ENCODE measurements at regions not wholly inside any gene's neighbourhood (a gene's known extent, or its start where the extent isn't known, plus 50 kb on each side); places are given as distances from the start of the nearest gene placed in this dataset.
A peak's percentile ranks its signal among the peaks of the same experiment; 100 is the strongest.

DNA sequence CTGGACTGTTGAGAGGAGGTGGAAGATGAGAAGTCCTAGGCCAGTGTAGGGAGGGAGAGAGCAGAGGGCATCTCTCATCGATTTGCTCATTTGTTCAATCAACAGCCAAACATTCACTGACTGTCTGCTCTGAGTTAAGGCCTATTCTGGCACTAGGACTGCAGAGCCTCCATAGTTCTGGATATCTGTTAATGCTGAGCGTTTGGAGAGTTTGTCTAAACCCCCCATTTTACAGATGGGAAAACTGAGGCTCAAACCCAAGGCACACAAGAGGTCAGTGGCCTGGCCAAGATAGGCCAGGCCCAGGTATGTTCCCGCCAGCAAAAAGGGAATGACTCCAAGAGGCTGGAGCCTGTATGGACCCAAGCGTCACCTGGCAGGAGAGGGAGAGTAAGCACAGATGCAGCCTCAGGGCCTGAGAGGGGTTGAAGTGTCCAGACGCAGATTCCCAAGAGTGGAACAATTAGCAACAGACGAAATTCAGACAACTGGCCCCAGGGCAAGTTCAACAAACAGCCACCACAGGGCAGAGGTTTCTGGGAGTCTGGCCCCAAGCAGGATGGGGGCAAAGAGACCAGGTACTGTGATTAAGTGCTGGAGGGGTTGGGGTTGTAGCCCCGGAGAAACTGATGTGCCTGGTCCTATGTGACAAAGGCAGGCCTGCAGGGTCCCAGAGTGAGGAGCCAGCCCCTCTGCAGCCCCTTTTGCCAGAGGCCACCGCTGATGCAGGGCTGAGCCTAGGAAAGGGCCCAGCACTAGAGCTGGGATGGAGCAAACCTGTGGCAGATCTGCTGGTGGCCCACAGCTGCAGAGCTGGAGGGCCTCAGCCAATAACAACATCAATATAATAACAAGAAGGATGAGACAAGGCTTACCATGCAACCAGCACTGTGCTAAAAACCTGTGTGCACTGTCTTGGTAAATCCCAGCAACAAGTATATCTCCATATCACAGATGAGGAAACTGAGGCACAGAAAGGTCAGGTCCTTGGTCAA lies 245.1 kb upstream of the TLE3 start:
- DNase-seq: no peak

DNA sequence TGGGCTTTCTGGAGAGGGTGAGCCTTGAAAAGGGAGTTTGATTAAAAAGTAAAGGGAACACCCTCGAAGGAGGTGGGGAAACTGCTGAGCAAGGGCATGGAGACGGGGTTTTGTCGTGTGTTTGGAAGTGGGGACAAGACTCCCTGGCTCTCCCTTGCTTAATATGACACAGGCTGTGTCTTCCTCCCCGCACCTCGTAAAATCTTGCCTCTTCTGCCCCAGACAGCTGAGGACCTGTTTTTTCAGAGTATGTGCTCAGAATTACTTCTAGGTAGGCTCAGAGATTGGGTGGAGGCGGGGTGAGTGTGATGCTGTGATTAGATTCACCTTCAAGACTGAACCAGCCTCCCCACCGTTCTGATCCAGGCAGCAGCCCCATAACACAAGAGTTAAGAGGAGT lies 244.4 kb upstream of the TLE3 start:
- no peak for DNase-seq

GRCh38 chr15:70341566-70341965 lies 243.8 kb upstream of the TLE3 start:
- DNase-seq: no peak

DNA sequence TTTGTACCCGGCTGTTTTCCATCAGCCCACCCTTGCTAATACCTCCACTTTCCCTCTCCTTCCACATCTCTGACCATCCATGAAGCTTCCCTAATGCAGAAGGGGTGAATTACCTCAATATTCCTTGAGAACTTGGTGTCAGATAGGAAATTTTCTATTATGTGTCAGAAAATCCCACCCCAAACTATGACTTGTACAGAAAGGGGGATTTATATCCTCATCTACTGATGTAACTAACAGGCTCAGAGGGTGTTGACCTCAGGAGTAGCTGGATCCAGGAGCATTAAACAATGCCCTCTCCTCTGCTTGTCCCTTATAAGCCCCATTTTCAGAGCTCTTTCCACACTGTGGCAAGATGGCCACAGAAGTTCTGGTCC lies 242.8 kb upstream of the TLE3 start:
- no peak for DNase-seq

- no peak for DNase-seq
Observed at GRCh38 chr15:70339571-70340493, 242.1 kb upstream of the TLE3 start.

DNA sequence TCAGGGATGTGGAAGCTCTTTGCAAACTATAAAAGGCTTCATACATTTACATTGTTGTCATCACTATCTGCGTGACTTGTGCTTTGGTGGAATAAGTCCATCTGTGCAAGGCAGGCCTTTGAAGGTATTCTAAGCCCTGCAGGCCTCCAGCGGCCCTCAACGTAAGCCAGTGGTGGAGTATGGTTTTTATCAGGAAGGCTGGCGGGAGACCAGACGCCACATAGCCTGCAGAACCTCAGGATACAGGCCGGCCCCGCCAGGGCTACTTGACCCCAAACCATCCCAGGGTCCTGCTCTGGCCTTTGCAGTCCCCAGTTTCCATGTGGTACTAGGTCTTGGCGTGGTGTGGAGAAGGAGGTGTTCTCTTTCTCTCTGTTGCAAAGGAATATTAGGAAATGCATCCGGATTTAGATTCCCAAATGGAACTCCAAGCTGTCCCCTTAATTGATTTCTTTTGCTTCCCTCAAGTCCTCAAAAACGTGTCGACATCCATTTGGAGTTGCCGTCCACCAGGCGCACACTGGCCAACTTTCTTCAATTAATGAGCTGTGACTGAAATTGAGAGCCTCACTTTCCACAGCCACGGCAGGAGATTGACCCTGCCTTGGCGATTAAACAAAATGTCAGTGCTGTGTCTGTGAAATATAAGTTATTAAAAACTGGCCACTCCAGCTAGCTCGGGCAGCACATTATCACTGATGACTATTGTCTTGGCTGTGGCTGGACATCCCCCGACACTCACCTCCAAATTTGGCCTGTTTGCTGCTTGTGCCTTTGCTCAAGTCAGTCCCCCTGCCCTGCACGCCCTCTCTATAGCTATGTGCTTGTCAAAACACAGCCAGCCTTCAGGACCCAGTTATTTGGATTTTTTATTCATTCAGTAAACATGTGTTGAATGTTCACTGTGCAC lies 239.8 kb upstream of the TLE3 start:
- no peak for DNase-seq

DNA sequence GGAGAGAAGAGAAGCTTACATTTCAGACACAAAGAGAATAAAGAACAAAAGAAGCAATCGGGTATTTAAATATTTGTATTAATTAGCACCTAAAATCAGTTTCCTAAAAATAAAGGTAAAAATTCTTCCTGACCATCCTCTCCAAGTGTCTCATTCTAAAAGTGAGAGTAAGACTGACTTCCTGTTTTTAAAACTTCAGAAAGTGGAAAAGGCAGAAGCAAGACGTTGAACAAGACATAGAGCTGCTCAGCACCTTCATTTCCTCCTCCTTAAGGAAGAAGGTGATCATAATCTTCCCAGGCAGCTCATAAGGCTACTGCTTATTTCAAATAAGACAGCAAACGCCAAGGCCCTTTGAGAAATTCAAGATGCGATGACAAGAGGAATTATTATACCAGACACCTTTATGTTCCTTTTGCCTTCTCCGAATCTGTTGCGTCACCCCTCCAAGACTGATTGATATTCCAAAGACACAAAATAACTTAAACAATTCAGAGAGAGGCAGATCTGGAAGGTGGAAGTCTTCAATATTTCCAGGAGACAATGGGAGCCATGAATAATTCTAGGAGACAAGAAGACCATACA lies 238.8 kb upstream of the TLE3 start:
- no peak for DNase-seq

DNA sequence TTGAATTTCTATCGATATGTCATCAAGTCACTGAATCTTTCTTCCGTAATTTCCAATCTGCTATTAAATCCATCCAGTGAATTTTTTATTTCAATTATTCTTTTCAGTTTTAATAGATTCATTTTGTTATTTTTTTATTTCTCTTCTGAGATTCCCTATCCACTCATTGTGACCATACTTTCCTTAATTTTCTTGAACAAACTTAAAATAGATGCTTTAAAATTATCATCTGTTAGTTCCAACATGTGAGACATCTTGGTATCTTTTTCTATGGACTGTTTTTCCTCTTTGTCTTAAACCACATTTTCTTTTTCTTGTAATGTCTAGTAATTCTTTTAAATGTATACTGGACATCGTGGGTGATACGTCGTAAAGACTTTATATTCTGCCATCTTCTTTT lies 236.6 kb upstream of the TLE3 start:
- DNase-seq: no peak

DNA sequence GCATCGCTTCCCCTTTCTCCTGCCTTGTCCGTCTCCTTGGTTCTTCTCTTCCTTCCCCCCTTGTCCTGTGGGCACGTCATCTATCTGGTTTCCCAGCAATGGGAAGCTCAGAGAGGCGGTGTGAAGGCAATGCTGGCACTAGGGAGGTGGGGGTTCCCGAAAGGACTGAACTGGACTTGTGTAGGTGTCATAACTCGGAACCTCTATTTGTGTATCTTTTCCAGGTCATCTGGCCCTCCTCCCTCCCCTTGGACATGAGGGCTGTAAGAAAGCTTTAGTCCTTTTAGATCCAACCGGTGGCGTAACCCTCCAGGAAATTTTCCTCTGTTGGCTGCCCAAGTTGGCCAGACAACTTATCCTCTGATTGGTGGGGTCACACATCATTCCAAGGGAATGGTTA lies 231.5 kb upstream of the TLE3 start:
- no peak for DNase-seq

DNA sequence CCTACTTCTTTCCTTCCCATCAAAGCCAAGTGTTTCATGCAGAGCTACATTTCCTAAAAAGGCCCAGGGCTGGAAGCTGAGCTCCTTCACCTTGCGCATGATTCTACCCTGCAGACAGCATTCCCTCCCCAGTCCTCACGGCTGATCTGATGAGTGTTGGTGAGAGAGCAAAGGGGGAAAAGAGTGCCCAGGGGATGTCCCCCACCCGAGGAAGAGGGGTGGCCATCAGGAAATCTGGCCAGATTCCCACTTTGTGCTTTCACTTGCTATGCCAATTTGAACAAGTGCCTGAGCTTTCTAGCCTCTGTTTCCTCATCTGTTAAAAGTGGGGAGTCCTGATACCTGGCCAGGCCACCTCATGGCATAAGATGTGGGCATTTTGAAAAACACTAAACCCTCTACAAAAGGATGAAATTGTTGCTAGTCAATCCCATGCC lies 231.0 kb upstream of the TLE3 start:
- DNase-seq: no peak

- peak; percentile 21 for DNase-seq
Observed at GRCh38 chr15:70327856-70328678, 230.3 kb upstream of the TLE3 start.

GRCh38 chr15:70327328-70327855 lies 229.7 kb upstream of the TLE3 start:
- no peak for DNase-seq

- no peak for DNase-seq
Observed at GRCh38 chr15:70324001-70324974, 226.6 kb upstream of the TLE3 start.

GRCh38 chr15:70323111-70323851 lies 225.6 kb upstream of the TLE3 start:
- DNase-seq: no peak

DNA sequence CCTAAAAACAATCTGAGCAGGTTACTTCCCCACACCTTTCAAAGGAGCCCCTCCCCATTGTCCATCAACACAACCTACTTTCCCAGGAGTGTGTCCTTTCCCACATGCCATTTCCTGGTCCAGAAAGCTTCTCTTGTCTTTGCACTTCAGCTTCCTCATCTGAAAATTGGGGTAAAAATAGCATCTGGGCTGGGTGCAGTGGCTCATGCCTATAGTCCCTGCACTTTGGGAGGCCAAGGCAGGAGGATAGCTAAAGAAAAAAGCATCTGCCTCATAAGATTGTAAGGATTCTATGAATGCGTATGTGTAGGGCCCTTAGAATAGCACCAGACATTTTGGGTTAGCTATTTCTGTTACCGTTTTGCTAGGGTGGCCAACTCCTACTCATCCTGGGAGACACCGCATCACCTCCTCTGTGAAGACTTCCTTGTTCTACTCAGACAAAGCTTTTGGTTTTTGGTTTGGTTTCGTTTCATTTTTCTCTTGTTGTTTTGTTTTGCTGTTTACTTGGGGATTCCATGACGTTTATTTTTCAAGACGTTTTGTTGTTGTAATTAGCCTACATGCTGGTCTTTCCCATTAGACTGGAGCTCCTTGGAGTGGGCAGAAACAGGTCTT lies 224.4 kb upstream of the TLE3 start:
- no peak for DNase-seq

GRCh38 chr15:70321172-70321819 lies 223.6 kb upstream of the TLE3 start:
- DNase-seq: no peak

DNA sequence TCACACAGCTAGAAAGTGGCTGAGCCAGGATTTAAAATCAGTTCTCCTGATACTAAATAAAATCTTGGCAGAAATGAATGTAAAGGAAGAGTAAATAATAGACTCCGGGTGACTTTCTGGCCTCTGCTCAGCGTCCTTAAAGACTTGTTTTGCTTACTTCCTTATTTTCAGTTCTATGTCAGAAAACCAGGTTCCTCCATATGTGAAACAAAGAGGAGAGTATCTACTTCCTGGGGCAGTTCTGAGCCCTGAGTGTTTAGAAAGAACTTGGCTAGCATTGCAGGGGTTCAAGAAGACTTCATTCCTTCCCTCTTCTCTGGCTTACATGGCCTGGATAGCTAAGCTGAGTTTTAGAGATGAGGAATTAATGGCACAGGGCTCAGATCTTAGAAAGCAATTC lies 222.8 kb upstream of the TLE3 start:
- DNase-seq: no peak

DNA sequence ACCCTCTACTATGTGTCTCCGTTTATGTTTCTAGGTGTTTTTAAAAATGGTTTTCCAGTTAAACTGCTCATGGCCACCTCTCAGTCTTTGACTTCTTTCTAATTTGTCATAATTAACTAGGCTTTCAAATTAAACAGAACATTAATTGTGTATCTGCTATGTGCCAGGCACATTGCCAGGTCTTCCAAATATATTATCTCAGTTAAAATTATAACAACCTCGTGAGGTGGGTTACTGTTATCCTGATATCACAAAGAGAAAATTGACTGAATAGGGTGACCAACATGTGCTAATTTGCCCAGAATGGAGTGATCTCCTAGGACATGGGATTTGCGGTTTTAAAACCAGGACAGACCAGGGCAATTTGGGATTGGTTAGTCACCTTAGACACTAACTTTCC lies 222.4 kb upstream of the TLE3 start:
- no peak for DNase-seq

Measured in midbrain (tissue), 1 donor.